Smooth muscle cell (in vitro differentiated cells): ENCODE measurements at regions not wholly inside any gene's neighbourhood (a gene's known extent, or its start where the extent isn't known, plus 50 kb on each side); places are given as distances from the start of the nearest gene placed in this dataset.

Experiments used
- DNase-seq: peaks from one replicate; lab custom pipeline; 2025; ENCODE audit not compliant: unreplicated experiment; lab: John Stamatoyannopoulos, UW
- H2AFZ ChIP-seq: fragments of 200-600 bp; sonication (generic); 2 replicates; pipeline ENCODE4 v1.6.0; 2016; ENCODE audit warnings: antibody characterized with exemption, low read depth, mild to moderate bottlenecking
- H3F3A ChIP-seq: fragments of 200-600 bp; sonication (generic); 2 replicates; pipeline ENCODE4 v1.6.0; 2017; ENCODE audit warnings: antibody characterized with exemption, low read depth
- H3K27ac ChIP-seq: fragments of 200-600 bp; sonication (generic); 2 replicates; pipeline ENCODE4 v1.5.1; 2016; ENCODE audit warnings: low read depth, mild to moderate bottlenecking
- H3K27me3 ChIP-seq: fragments of 200-600 bp; sonication (generic); 2 replicates; pipeline ENCODE4 v1.6.1; 2016; ENCODE audit warnings: low read depth, mild to moderate bottlenecking
- H3K36me3 ChIP-seq: fragments of 200-600 bp; sonication (generic); 2 replicates; pipeline ENCODE4 v1.5.1; 2016; ENCODE audit warnings: low read depth
- H3K4me1 ChIP-seq: fragments of 200-600 bp; sonication (generic); 2 replicates; pipeline ENCODE4 v1.5.1; 2016; ENCODE audit warnings: low read depth
- H3K4me2 ChIP-seq: fragments of 200-600 bp; sonication (generic); 2 replicates; pipeline ENCODE4 v1.6.0; 2016; ENCODE audit warnings: mild to moderate bottlenecking
- H3K4me3 ChIP-seq: fragments of 200-600 bp; sonication (generic); 2 replicates; pipeline ENCODE4 v1.5.1; 2016; ENCODE audit warnings: mild to moderate bottlenecking
- H3K79me2 ChIP-seq: fragments of 200-600 bp; sonication (generic); 2 replicates; pipeline ENCODE4 v1.6.0; 2016; ENCODE audit warnings: low read depth, mild to moderate bottlenecking
- H3K9ac ChIP-seq: fragments of 200-600 bp; sonication (generic); 2 replicates; pipeline ENCODE4 v1.6.0; 2016; ENCODE audit warnings: low read depth
- H3K9me3 ChIP-seq: fragments of 200-600 bp; sonication (generic); replicated peaks from 2 replicates; pipeline ENCODE4 v1.5.1; 2016; ENCODE audit warnings: low read depth
- H4K20me1 ChIP-seq: fragments of 200-600 bp; sonication (generic); 2 replicates; pipeline ENCODE4 v1.6.0; 2016; ENCODE audit warnings: low read depth
- CTCF ChIP-seq: fragments of 200-600 bp; sonication (generic); IDR thresholded peaks from 2 replicates; pipeline ENCODE4 v1.5.1; 2017; ENCODE audit warnings: borderline replicate concordance, mild to moderate bottlenecking, antibody characterized with exemption; ENCODE audit not compliant: insufficient read depth, poor library complexity, severe bottlenecking
- WGBS: methylation state at CpG from one replicate; pipeline ENCODE4 v1.1.7; 2016; ENCODE audit warnings: low lambda C conversion rate; 5-methylcytosine and 5-hydroxymethylcytosine counted together

- Histone ChIP-seq H3K27me3 (no peaks in the 10 kb centered on the region), H4K20me1 (no peaks in the 10 kb centered on the region), H2AFZ (no peak overlapping the region), H3K79me2 (no peaks in the 10 kb centered on the region), H3K9ac (no peak overlapping the region), H3K36me3 (no peaks in the 10 kb centered on the region), H3K4me3 (no peak overlapping the region), H3K4me2 (no peak overlapping the region), H3K4me1 (peaks cover 8% of the 10 kb centered on the region), H3K9me3 (no peaks in the 10 kb centered on the region), H3K27ac (no peak overlapping the region), H3F3A (no peaks in the 10 kb centered on the region)
- 44% methylated on average over 5 of the region's 5 CpGs for WGBS
- no peak for DNase-seq
- no peak for TF ChIP-seq CTCF
These were observed 98.4 kb upstream of the GADD45A start for GRCh38 chr1:67586596-67586995.

GRCh38 chr1:67588178-67588855 is 96.7 kb upstream of the GADD45A start:
- H3F3A ChIP-seq = no peaks in the 10 kb centered on the region
- H3K4me3 ChIP-seq = no peak overlapping the region
- H3K9ac ChIP-seq = no peak overlapping the region
- H3K79me2 ChIP-seq = no peaks in the 10 kb centered on the region
- H3K4me2 ChIP-seq = no peak overlapping the region
- H3K27ac ChIP-seq = no peak overlapping the region
- no peaks in the 10 kb centered on the region for H3K9me3 ChIP-seq
- no peak for DNase-seq
- no peaks in the 10 kb centered on the region for H4K20me1 ChIP-seq
- H3K27me3 ChIP-seq = no peaks in the 10 kb centered on the region
- peaks cover 8% of the 10 kb centered on the region for H3K4me1 ChIP-seq
- H3K36me3 ChIP-seq = no peaks in the 10 kb centered on the region
- no peak overlapping the region for H2AFZ ChIP-seq
- WGBS = 95% methylated on average over 9 of the region's 9 CpGs
- TF ChIP-seq CTCF = no peak

GRCh38 chr1:67589519-67590233 is 95.3 kb upstream of the GADD45A start:
- H4K20me1 ChIP-seq = no peaks in the 10 kb centered on the region
- H3K9me3 ChIP-seq = no peaks in the 10 kb centered on the region
- peak overlapping the region; percentile 58 for H2AFZ ChIP-seq
- H3K79me2 ChIP-seq = no peaks in the 10 kb centered on the region
- H3K27ac ChIP-seq = peak overlapping the region; percentile 39
- no peak for DNase-seq
- peaks cover 8% of the 10 kb centered on the region for H3K4me1 ChIP-seq
- H3K9ac ChIP-seq = no peak overlapping the region
- TF ChIP-seq CTCF = no peak
- H3K27me3 ChIP-seq = no peaks in the 10 kb centered on the region
- 75% methylated on average over 8 of the region's 8 CpGs for WGBS
- no peak overlapping the region for H3K4me3 ChIP-seq
- peak overlapping the region; percentile 46 for H3K4me2 ChIP-seq
- no peaks in the 10 kb centered on the region for H3K36me3 ChIP-seq
- no peaks in the 10 kb centered on the region for H3F3A ChIP-seq

GRCh38 chr1:67590329-67590728 is 94.7 kb upstream of the GADD45A start:
- 10% methylated on average over 3 of the region's 3 CpGs for WGBS
- Histone ChIP-seq H3K9ac (no peak overlapping the region), H3K79me2 (no peaks in the 10 kb centered on the region), H3K4me3 (no peak overlapping the region), H4K20me1 (no peaks in the 10 kb centered on the region), H3K4me2 (peak overlapping the region; percentile 46), H3K27me3 (no peaks in the 10 kb centered on the region), H3K36me3 (no peaks in the 10 kb centered on the region), H3K9me3 (no peaks in the 10 kb centered on the region), H3K4me1 (peaks cover 8% of the 10 kb centered on the region), H3F3A (no peaks in the 10 kb centered on the region), H2AFZ (peak overlapping the region; percentile 58), H3K27ac (peak overlapping the region; percentile 39)
- DNase-seq = no peak
- no peak for TF ChIP-seq CTCF
